NB4 (cell line): ENCODE measurements at regions not wholly inside any gene's neighbourhood (a gene's known extent, or its start where the extent isn't known, plus 50 kb on each side); places are given as distances from the start of the nearest gene placed in this dataset.

Experiments
- DNase-seq: peaks from one replicate; pipeline ENCODE4 v3.0.0; 2010; ENCODE audit warnings: low read depth
- H3K4me3 ChIP-seq: one replicate; pipeline ENCODE4 v1.5.1; 2011; ENCODE audit warnings: mild to moderate bottlenecking, low read depth, low read length, moderate library complexity
- MAX ChIP-seq: IDR thresholded peaks from 2 replicates; pipeline ENCODE4 v1.6.1; 2011; ENCODE audit warnings: low read depth, low read length
- MYC ChIP-seq: IDR thresholded peaks from 2 replicates; pipeline ENCODE4 v1.6.1; 2011; ENCODE audit warnings: low read depth, low read length
- POLR2A ChIP-seq: IDR thresholded peaks from 2 replicates; pipeline ENCODE4 v1.6.1; 2011; ENCODE audit warnings: mild to moderate bottlenecking; ENCODE audit not compliant: insufficient read length; ENCODE audit errors: extremely low read depth
- TF ChIP-seq, protein P1 (sequence below): IDR thresholded peaks from one replicate; pipeline ENCODE4 v1.5.1; 2012; ENCODE audit warnings: low read depth, low read length

- DNase-seq = no peak
- H3K4me3 ChIP-seq = no peak overlapping the region
- TF ChIP-seq POLR2A = no peak
- TF ChIP-seq, protein P1, sequence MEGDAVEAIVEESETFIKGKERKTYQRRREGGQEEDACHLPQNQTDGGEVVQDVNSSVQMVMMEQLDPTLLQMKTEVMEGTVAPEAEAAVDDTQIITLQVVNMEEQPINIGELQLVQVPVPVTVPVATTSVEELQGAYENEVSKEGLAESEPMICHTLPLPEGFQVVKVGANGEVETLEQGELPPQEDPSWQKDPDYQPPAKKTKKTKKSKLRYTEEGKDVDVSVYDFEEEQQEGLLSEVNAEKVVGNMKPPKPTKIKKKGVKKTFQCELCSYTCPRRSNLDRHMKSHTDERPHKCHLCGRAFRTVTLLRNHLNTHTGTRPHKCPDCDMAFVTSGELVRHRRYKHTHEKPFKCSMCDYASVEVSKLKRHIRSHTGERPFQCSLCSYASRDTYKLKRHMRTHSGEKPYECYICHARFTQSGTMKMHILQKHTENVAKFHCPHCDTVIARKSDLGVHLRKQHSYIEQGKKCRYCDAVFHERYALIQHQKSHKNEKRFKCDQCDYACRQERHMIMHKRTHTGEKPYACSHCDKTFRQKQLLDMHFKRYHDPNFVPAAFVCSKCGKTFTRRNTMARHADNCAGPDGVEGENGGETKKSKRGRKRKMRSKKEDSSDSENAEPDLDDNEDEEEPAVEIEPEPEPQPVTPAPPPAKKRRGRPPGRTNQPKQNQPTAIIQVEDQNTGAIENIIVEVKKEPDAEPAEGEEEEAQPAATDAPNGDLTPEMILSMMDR = no peak
- TF ChIP-seq MAX = no peak
- TF ChIP-seq MYC = no peak
Measured at GRCh38 chr12:87121896-87122295, 865.7 kb upstream of the MGAT4C start.

GRCh38 chr12:87120440-87120839, 864.2 kb upstream of the MGAT4C start:
- TF ChIP-seq POLR2A (no peak), MAX (no peak), MYC (no peak)
- TF ChIP-seq, protein P1 = no peak
- H3K4me3 ChIP-seq = no peak overlapping the region
- DNase-seq = no peak

- no peak for TF ChIP-seq POLR2A
- TF ChIP-seq, protein P1 = no peak
- no peak for DNase-seq
- H3K4me3 ChIP-seq = no peak overlapping the region
Measured at GRCh38 chr12:87119713-87120112, 863.5 kb upstream of the MGAT4C start.

- no peak for DNase-seq
- TF ChIP-seq POLR2A = no peak
- TF ChIP-seq, protein P1 = no peak
- no peak for TF ChIP-seq MAX
- TF ChIP-seq MYC = no peak
- no peak overlapping the region for H3K4me3 ChIP-seq
Measured at GRCh38 chr12:87117526-87117925, 861.3 kb upstream of the MGAT4C start.

GRCh38 chr12:87116780-87117179, 860.6 kb upstream of the MGAT4C start:
- TF ChIP-seq MAX (no peak), POLR2A (no peak)
- TF ChIP-seq, protein P1 = no peak
- no peak overlapping the region for H3K4me3 ChIP-seq
- DNase-seq = no peak
